Spleen (tissue), 7 donors: ENCODE measurements at regions not wholly inside any gene's neighbourhood (a gene's known extent, or its start where the extent isn't known, plus 50 kb on each side); places are given as distances from the start of the nearest gene placed in this dataset.

ENCODE experiments used
- POLR2A ChIP-seq, 3 donors: fragments of 450-650 bp; IDR thresholded peaks; one replicate each; pipeline ENCODE4 v1.5.1; 2017; ENCODE audit warnings: antibody characterized with exemption in 3 of 3, mild to moderate bottlenecking in 1 of 3
- POLR2AphosphoS5 ChIP-seq, 3 donors: sonication (generic); formaldehyde crosslinking; IDR thresholded peaks; one replicate each; pipeline ENCODE4 v1.5.1; 2017; ENCODE audit warnings: antibody characterized with exemption in 3 of 3
- TF ChIP-seq, protein P1 (sequence below), 11 experiments: fragments of 200-600 bp in 7 of 11; fragments of 450-650 bp in 4 of 11; sonication (generic) in 4 of 11; IDR thresholded peaks in 8 of 11; conservative IDR thresholded peaks in 3 of 11; 1 replicate in 7 of 11; 2 replicates in 4 of 11; pipeline versions ENCODE4 v1.4.0 to v1.8.0; 2016 to 2021; ENCODE audit warnings: antibody characterized with exemption in 11 of 11, inconsistent platforms in 4 of 11, mild to moderate bottlenecking in 1 of 11
- donor health status: DM: no; HTN: no; CAD: no; lungs with moderate emphysema.
- donor health status: DM: no; HTN: no; CAD: no.
- donor health status: DM: no; HTN: no; CAD: no.

- TF ChIP-seq POLR2AphosphoS5 (IDR thresholded peaks at IDR 0.05): no peak
- TF ChIP-seq, protein P1, sequence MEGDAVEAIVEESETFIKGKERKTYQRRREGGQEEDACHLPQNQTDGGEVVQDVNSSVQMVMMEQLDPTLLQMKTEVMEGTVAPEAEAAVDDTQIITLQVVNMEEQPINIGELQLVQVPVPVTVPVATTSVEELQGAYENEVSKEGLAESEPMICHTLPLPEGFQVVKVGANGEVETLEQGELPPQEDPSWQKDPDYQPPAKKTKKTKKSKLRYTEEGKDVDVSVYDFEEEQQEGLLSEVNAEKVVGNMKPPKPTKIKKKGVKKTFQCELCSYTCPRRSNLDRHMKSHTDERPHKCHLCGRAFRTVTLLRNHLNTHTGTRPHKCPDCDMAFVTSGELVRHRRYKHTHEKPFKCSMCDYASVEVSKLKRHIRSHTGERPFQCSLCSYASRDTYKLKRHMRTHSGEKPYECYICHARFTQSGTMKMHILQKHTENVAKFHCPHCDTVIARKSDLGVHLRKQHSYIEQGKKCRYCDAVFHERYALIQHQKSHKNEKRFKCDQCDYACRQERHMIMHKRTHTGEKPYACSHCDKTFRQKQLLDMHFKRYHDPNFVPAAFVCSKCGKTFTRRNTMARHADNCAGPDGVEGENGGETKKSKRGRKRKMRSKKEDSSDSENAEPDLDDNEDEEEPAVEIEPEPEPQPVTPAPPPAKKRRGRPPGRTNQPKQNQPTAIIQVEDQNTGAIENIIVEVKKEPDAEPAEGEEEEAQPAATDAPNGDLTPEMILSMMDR (IDR thresholded peaks at IDR 0.05 in 8 of 11, conservative IDR thresholded peaks at IDR 0.05 in 3 of 11): no peak
- TF ChIP-seq POLR2A (IDR thresholded peaks at IDR 0.05): no peak
Measured at GRCh38 chr18:72687736-72688135, 143.6 kb upstream of the CBLN2 start.
